ENCODE measurements at regions not wholly inside any gene's neighbourhood (a gene's known extent, or its start where the extent isn't known, plus 50 kb on each side); places are given as distances from the start of the nearest gene placed in this dataset.

GRCh38 chr2:11949732-11950523 lies 203.5 kb downstream of the LPIN1 start:
- Histone ChIP-seq H3K27me3 (ENCODE audit: insufficient read depth, low read length) (no peaks in the 10 kb centered on the region), H4K20me1 (ENCODE audit: insufficient read depth) (no peaks in the 10 kb centered on the region), H3K36me3 (ENCODE audit: control insufficient read depth in 1 of 2, insufficient read depth in 2 of 2, low read length in 2 of 2) (no peaks in the 10 kb centered on the region), H3K4me2 (ENCODE audit: low read length) (no peak overlapping the region), H3K4me3 (replicated peaks in 1 of 2; ENCODE audit: low read depth in 1 of 2, low read length in 2 of 2) (no peak overlapping the region), H2AFZ (ENCODE audit: low read depth, low read length, poor library complexity, severe bottlenecking) (no peak overlapping the region), H3K9ac (ENCODE audit: low read length) (no peak overlapping the region), H3K79me2 (ENCODE audit: insufficient read depth, low read length) (no peaks in the 10 kb centered on the region), H3K9me2 (ENCODE audit: insufficient read depth) (no peaks in the 10 kb centered on the region), H3K9me3 (ENCODE audit: control insufficient read depth in 1 of 2, insufficient read depth in 1 of 2, low read depth in 1 of 2, low read length in 2 of 2) (no peaks in the 10 kb centered on the region), H3K4me1 (ENCODE audit: control insufficient read depth in 1 of 2, insufficient read depth in 2 of 2, low read length in 2 of 2) (no peaks in the 10 kb centered on the region), H3K27ac (ENCODE audit: low read depth, low read length) (no peak overlapping the region)
- TF ChIP-seq SIN3A (IDR thresholded peaks at IDR 0.05; ENCODE audit: low read depth) (no peak), SP1 (IDR thresholded peaks at IDR 0.05; ENCODE audit: low read depth) (no peak), TCF7L2 (IDR thresholded peaks at IDR 0.05; ENCODE audit: borderline replicate concordance, extremely low read depth, insufficient read depth, insufficient read length) (no peak), ZFX (IDR thresholded peaks at IDR 0.05) (no peak), ELF1 (IDR thresholded peaks at IDR 0.05; ENCODE audit: borderline replicate concordance, low read depth) (no peak), POLR2AphosphoS5 (IDR thresholded peaks at IDR 0.05; ENCODE audit: low read depth, low read length) (no peak), EZH2 (IDR thresholded peaks at IDR 0.05) (no peak), RAD21 (IDR thresholded peaks at IDR 0.05; ENCODE audit: low read depth) (no peak), SRF (IDR thresholded peaks at IDR 0.05; ENCODE audit: low read depth) (no peak)
- TF ChIP-seq, protein P1, sequence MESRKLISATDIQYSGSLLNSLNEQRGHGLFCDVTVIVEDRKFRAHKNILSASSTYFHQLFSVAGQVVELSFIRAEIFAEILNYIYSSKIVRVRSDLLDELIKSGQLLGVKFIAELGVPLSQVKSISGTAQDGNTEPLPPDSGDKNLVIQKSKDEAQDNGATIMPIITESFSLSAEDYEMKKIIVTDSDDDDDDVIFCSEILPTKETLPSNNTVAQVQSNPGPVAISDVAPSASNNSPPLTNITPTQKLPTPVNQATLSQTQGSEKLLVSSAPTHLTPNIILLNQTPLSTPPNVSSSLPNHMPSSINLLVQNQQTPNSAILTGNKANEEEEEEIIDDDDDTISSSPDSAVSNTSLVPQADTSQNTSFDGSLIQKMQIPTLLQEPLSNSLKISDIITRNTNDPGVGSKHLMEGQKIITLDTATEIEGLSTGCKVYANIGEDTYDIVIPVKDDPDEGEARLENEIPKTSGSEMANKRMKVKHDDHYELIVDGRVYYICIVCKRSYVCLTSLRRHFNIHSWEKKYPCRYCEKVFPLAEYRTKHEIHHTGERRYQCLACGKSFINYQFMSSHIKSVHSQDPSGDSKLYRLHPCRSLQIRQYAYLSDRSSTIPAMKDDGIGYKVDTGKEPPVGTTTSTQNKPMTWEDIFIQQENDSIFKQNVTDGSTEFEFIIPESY (IDR thresholded peaks at IDR 0.05; ENCODE audit: extremely low read depth, insufficient replicate concordance, low read length), result no peak
- TF ChIP-seq, protein P2, sequence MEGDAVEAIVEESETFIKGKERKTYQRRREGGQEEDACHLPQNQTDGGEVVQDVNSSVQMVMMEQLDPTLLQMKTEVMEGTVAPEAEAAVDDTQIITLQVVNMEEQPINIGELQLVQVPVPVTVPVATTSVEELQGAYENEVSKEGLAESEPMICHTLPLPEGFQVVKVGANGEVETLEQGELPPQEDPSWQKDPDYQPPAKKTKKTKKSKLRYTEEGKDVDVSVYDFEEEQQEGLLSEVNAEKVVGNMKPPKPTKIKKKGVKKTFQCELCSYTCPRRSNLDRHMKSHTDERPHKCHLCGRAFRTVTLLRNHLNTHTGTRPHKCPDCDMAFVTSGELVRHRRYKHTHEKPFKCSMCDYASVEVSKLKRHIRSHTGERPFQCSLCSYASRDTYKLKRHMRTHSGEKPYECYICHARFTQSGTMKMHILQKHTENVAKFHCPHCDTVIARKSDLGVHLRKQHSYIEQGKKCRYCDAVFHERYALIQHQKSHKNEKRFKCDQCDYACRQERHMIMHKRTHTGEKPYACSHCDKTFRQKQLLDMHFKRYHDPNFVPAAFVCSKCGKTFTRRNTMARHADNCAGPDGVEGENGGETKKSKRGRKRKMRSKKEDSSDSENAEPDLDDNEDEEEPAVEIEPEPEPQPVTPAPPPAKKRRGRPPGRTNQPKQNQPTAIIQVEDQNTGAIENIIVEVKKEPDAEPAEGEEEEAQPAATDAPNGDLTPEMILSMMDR (IDR thresholded peaks at IDR 0.05 in 2 of 3, conservative IDR thresholded peaks at IDR 0.05 in 1 of 3; ENCODE audit: borderline replicate concordance in 1 of 3, insufficient read depth in 1 of 3, low read depth in 2 of 3, low read length in 2 of 3), result no peak
- no TSS peak for BruUV-seq (replicated peaks)
- RAD21 ChIA-PET (ENCODE audit: low non-redundant PET in 1 of 2, low total read pairs in 2 of 2, uncharacterized antibody in 2 of 2, unreplicated experiment in 2 of 2), result no interaction called here
- intact Hi-C loops (cut with micrococcal nuclease), result no loop called here
- CTCF ChIA-PET, result no interaction called here
- POLR2A ChIA-PET, result no interaction called here
- no peak for DNase-seq (ENCODE audit: low read depth, low spot score)
- no peak for ATAC-seq
